H9 (cell line): ENCODE measurements at regions not wholly inside any gene's neighbourhood (a gene's known extent, or its start where the extent isn't known, plus 50 kb on each side); places are given as distances from the start of the nearest gene placed in this dataset.

Experiments used
- DNase-seq: peaks from one replicate; pipeline ENCODE4 v3.0.0-alpha.2; 2017
- H2AFZ ChIP-seq: one replicate; pipeline ENCODE4 v1.6.1; 2013; ENCODE audit warnings: mild to moderate bottlenecking, low read length, control low read depth, moderate library complexity
- H2AK5ac ChIP-seq: 2 replicates; pipeline ENCODE4 v1.6.1; 2013; ENCODE audit warnings: low read length, control low read depth, mixed read lengths; ENCODE audit not compliant: insufficient read length
- H2BK120ac ChIP-seq: one replicate; pipeline ENCODE4 v1.6.1; 2013; ENCODE audit warnings: low read depth, mild to moderate bottlenecking, low read length, control low read depth, inconsistent platforms; ENCODE audit not compliant: poor library complexity, severe bottlenecking
- H2BK12ac ChIP-seq: 2 replicates; pipeline ENCODE4 v1.6.1; 2013; ENCODE audit warnings: low read length, control low read depth, mixed read lengths, low read depth; ENCODE audit not compliant: insufficient read length
- H2BK15ac ChIP-seq: 2 replicates; pipeline ENCODE4 v1.6.1; 2013; ENCODE audit warnings: low read depth, low read length, control low read depth
- H2BK20ac ChIP-seq: one replicate; pipeline ENCODE4 v1.6.1; 2013; ENCODE audit warnings: low read depth, mild to moderate bottlenecking, low read length, control low read depth, inconsistent platforms; ENCODE audit not compliant: poor library complexity, severe bottlenecking
- H2BK5ac ChIP-seq: 2 replicates; pipeline ENCODE4 v1.6.1; 2013; ENCODE audit warnings: low read length, control low read depth, mixed read lengths; ENCODE audit not compliant: insufficient read length
- H3K14ac ChIP-seq: 2 replicates; pipeline ENCODE4 v1.6.1; 2013; ENCODE audit warnings: low read length, control low read depth; ENCODE audit not compliant: insufficient read depth
- H3K18ac ChIP-seq: 2 replicates; pipeline ENCODE4 v1.6.1; 2013; ENCODE audit warnings: low read depth, mild to moderate bottlenecking, mixed read lengths, low read length, control low read depth; ENCODE audit not compliant: insufficient read length
- H3K23ac ChIP-seq: 2 replicates; pipeline ENCODE4 v1.6.1; 2013; ENCODE audit warnings: low read length, control low read depth, mixed read lengths, low read depth; ENCODE audit not compliant: insufficient read length
- H3K23me2 ChIP-seq: 2 replicates; pipeline ENCODE4 v1.6.1; 2013; ENCODE audit warnings: low read depth, mild to moderate bottlenecking, mixed read lengths, low read length, control low read depth; ENCODE audit not compliant: insufficient read length, poor library complexity, severe bottlenecking
- H3K27ac ChIP-seq: 2 replicates; pipeline ENCODE4 v1.5.1; 2013; ENCODE audit warnings: low read length, control low read depth, mixed read lengths, low read depth; ENCODE audit not compliant: insufficient read length
- H3K27me3 ChIP-seq: 2 replicates; pipeline ENCODE4 v1.6.1; 2013; ENCODE audit warnings: low read length, control low read depth, inconsistent platforms; ENCODE audit not compliant: insufficient read depth
- H3K4ac ChIP-seq: 2 replicates; pipeline ENCODE4 v1.6.1; 2013; ENCODE audit warnings: low read depth, mild to moderate bottlenecking, control low read depth, inconsistent platforms, low read length, moderate library complexity
- H3K4me1 ChIP-seq: 2 replicates; pipeline ENCODE4 v1.6.1; 2013; ENCODE audit warnings: low read length, control low read depth, inconsistent platforms; ENCODE audit not compliant: insufficient read depth
- H3K4me2 ChIP-seq: 2 replicates; pipeline ENCODE4 v1.6.1; 2013; ENCODE audit warnings: low read length, control low read depth, mixed read lengths; ENCODE audit not compliant: insufficient read length, insufficient read depth
- H3K56ac ChIP-seq: 2 replicates; pipeline ENCODE4 v1.6.1; 2013; ENCODE audit warnings: low read depth, mild to moderate bottlenecking, mixed read lengths, low read length, control low read depth; ENCODE audit not compliant: insufficient read length
- H3K79me1 ChIP-seq: 2 replicates; pipeline ENCODE4 v1.6.1; 2013; ENCODE audit warnings: low read depth, mild to moderate bottlenecking, moderate library complexity, low read length, control low read depth, inconsistent platforms; ENCODE audit not compliant: insufficient read depth, poor library complexity, severe bottlenecking
- H3K79me2 ChIP-seq: 2 replicates; pipeline ENCODE4 v1.6.1; 2013; ENCODE audit warnings: low read length, control low read depth, inconsistent platforms; ENCODE audit not compliant: insufficient read depth
- H3K9ac ChIP-seq: 2 replicates; pipeline ENCODE4 v1.6.1; 2013; ENCODE audit warnings: low read length, control low read depth, mixed read lengths; ENCODE audit not compliant: insufficient read length; ENCODE audit errors: extremely low read depth
- H3K9me3 ChIP-seq: one replicate; pipeline ENCODE4 v1.6.1; 2013; ENCODE audit warnings: low read depth, low read length, inconsistent platforms; ENCODE audit not compliant: control insufficient read depth
- H3T11ph ChIP-seq: one replicate; pipeline ENCODE4 v1.6.1; 2013; ENCODE audit warnings: mild to moderate bottlenecking, low read length, control low read depth, inconsistent platforms
- H4K20me1 ChIP-seq: one replicate; pipeline ENCODE4 v1.6.1; 2013; ENCODE audit not compliant: control insufficient read depth, insufficient read length, insufficient read depth
- H4K5ac ChIP-seq: 2 replicates; pipeline ENCODE4 v1.6.1; 2013; ENCODE audit warnings: low read depth, mild to moderate bottlenecking, mixed read lengths, low read length, control low read depth; ENCODE audit not compliant: insufficient read length
- H4K8ac ChIP-seq: replicated peaks from 2 replicates; pipeline ENCODE4 v1.6.1; 2013; ENCODE audit warnings: low read length, control low read depth, mixed read lengths, low read depth; ENCODE audit not compliant: insufficient read length
- H4K91ac ChIP-seq: 2 replicates; pipeline ENCODE4 v1.6.1; 2013; ENCODE audit warnings: low read depth, mild to moderate bottlenecking, moderate library complexity, mixed read lengths, low read length, control low read depth; ENCODE audit not compliant: insufficient read length
- H3K27ac Mint-ChIP-seq, 3 experiments: 2 replicates in 2 of 3; 3 replicates in 1 of 3; pipeline ENCODE4 v1.8.0; 2020 to 2021; ENCODE audit warnings: mixed read lengths in 3 of 3, mild to moderate bottlenecking in 1 of 3, moderate library complexity in 1 of 3
- H3K27me3 Mint-ChIP-seq: 2 replicates; pipeline ENCODE4 v1.8.0; 2021; ENCODE audit warnings: low read depth, mild to moderate bottlenecking, moderate library complexity, mixed read lengths
- H3K36me3 Mint-ChIP-seq, 3 experiments: 2 replicates in 2 of 3; 3 replicates in 1 of 3; pipeline ENCODE4 v1.8.0; 2020 to 2021; ENCODE audit warnings: low read depth in 3 of 3, mixed read lengths in 3 of 3; ENCODE audit not compliant: insufficient read depth in 1 of 3
- H3K4me1 Mint-ChIP-seq, 2 experiments: 2 replicates each; pipeline ENCODE4 v1.8.0; 2020; ENCODE audit warnings: mixed read lengths in 2 of 2
- H3K4me3 Mint-ChIP-seq, 2 experiments: 2 replicates in 1 of 2; 3 replicates in 1 of 2; pipeline ENCODE4 v1.8.0; 2020 to 2021; ENCODE audit warnings: mild to moderate bottlenecking in 2 of 2, mixed read lengths in 2 of 2, moderate library complexity in 1 of 2
- H3K9me3 Mint-ChIP-seq, 2 experiments: 2 replicates in 1 of 2; 3 replicates in 1 of 2; pipeline ENCODE4 v1.8.0; 2020; ENCODE audit warnings: mild to moderate bottlenecking in 2 of 2, mixed read lengths in 2 of 2, moderate library complexity in 1 of 2
- TF ChIP-seq, protein P1 (sequence below): fragments of 200-600 bp; sonication (generic); conservative IDR thresholded peaks from 3 replicates; pipeline ENCODE4 v1.8.0; 2021; ENCODE audit warnings: antibody characterized with exemption, mild to moderate bottlenecking

DNA sequence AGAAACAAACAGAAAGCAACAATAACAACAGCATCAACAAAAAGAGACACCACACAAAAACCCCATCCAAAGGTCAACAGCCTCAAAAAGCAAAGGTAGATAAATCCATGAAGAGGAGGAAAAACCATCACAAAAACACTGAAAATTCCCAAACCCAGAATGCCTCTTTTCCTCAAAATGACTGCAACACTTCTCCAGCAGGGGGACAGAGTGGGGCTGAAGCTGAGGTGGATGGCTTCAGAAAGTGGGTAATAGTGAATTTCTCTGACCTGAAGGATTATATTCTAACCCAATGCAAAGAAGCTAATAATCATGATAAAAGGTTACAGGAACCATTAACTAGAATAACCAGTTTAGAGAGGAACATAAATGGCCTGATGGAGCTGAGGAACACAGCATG is 888.2 kb downstream of the RAB28 start:
- Histone ChIP-seq H3K9ac (no peak overlapping the region), H3K79me2 (no peaks in the 10 kb centered on the region), H2BK120ac (no peak overlapping the region), H2BK15ac (no peak overlapping the region), H3K27ac (no peak overlapping the region), H2BK12ac (no peak overlapping the region), H3K4ac (no peak overlapping the region), H2BK5ac (no peak overlapping the region), H3K23me2 (no peaks in the 10 kb centered on the region), H3K79me1 (no peaks in the 10 kb centered on the region), H3K4me2 (no peak overlapping the region), H3K18ac (no peak overlapping the region), H3K56ac (no peak overlapping the region), H3K4me1 (no peaks in the 10 kb centered on the region), H4K5ac (no peak overlapping the region), H3K23ac (no peak overlapping the region), H2BK20ac (no peak overlapping the region), H4K8ac (no peak overlapping the region), H3K9me3 (no peaks in the 10 kb centered on the region), H4K91ac (no peak overlapping the region), H3T11ph (no peak overlapping the region), H2AK5ac (no peak overlapping the region), H4K20me1 (no peaks in the 10 kb centered on the region), H3K14ac (no peak overlapping the region), H3K27me3 (no peaks in the 10 kb centered on the region), H2AFZ (no peak overlapping the region)
- Mint-ChIP-seq H3K36me3 (peaks cover 5 to 16% (median 8%) of the 10 kb centered on the region in 3 experiments; a peak in 3 of 7 replicates), H3K27ac (no peak overlapping the region), H3K4me1 (peaks cover 8 to 12% of the 10 kb centered on the region in 2 experiments), H3K4me3 (no peak overlapping the region), H3K27me3 (no peaks in the 10 kb centered on the region), H3K9me3 (peaks cover 12 to 15% of the 10 kb centered on the region in 2 experiments; a peak in 4 of 5 replicates)
- TF ChIP-seq, protein P1, sequence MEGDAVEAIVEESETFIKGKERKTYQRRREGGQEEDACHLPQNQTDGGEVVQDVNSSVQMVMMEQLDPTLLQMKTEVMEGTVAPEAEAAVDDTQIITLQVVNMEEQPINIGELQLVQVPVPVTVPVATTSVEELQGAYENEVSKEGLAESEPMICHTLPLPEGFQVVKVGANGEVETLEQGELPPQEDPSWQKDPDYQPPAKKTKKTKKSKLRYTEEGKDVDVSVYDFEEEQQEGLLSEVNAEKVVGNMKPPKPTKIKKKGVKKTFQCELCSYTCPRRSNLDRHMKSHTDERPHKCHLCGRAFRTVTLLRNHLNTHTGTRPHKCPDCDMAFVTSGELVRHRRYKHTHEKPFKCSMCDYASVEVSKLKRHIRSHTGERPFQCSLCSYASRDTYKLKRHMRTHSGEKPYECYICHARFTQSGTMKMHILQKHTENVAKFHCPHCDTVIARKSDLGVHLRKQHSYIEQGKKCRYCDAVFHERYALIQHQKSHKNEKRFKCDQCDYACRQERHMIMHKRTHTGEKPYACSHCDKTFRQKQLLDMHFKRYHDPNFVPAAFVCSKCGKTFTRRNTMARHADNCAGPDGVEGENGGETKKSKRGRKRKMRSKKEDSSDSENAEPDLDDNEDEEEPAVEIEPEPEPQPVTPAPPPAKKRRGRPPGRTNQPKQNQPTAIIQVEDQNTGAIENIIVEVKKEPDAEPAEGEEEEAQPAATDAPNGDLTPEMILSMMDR, result peak; percentile 62; the same call in 2 of the 3 replicates
- DNase-seq, result no peak
